Prostate gland (tissue), 2 donors: ENCODE measurements at regions not wholly inside any gene's neighbourhood (a gene's known extent, or its start where the extent isn't known, plus 50 kb on each side); places are given as distances from the start of the nearest gene placed in this dataset.

Source experiments
- DNase-seq: peaks from one replicate; pipeline ENCODE4 v3.0.0-alpha.2; 2019; ENCODE audit warnings: low spot score
- H3K27ac ChIP-seq, 2 donors: fragments of 200-600 bp; sonication (generic); 2 replicates each; pipeline ENCODE4 v1.5.1; 2017 to 2019
- H3K27me3 ChIP-seq: fragments of 200-600 bp; sonication (generic); replicated peaks from 2 replicates; pipeline ENCODE4 v1.5.1; 2019; ENCODE audit not compliant: insufficient read depth
- H3K36me3 ChIP-seq, 2 donors: fragments of 200-600 bp; sonication (generic); 1 replicate in 1 of 2; 2 replicates in 1 of 2; pipeline versions ENCODE4 v1.5.1 to v1.8.1; 2017 to 2019
- H3K4me1 ChIP-seq: fragments of 200-600 bp; sonication (generic); replicated peaks from 2 replicates; pipeline ENCODE4 v1.5.1; 2019
- H3K4me3 ChIP-seq, 2 donors: fragments of 200-600 bp; sonication (generic); 2 replicates each; pipeline ENCODE4 v1.5.1; 2017 to 2019
- H3K9me3 ChIP-seq: fragments of 200-600 bp; sonication (generic); 2 replicates; pipeline ENCODE4 v1.5.1; 2017
- CTCF ChIP-seq, 4 experiments: fragments of 200-600 bp in 2 of 4; fragments of 450-650 bp in 2 of 4; sonication (generic) in 2 of 4; IDR thresholded peaks; 1 replicate in 3 of 4; 2 replicates in 1 of 4; pipeline ENCODE4 v1.5.1; 2016 to 2019; ENCODE audit warnings: antibody characterized with exemption in 4 of 4, mild to moderate bottlenecking in 2 of 4, moderate library complexity in 2 of 4
- POLR2A ChIP-seq: fragments of 450-650 bp; IDR thresholded peaks from one replicate; pipeline ENCODE4 v1.6.1; 2016; ENCODE audit warnings: antibody characterized with exemption, mild to moderate bottlenecking
- POLR2AphosphoS5 ChIP-seq: sonication (generic); formaldehyde crosslinking; IDR thresholded peaks from one replicate; pipeline ENCODE4 v1.6.1; 2017; ENCODE audit warnings: antibody characterized with exemption
- WGBS: methylation state at CpG from one replicate; pipeline ENCODE4 v1.1.5; 2018; 5-methylcytosine and 5-hydroxymethylcytosine counted together
- intact Hi-C: fragments of 100-400 bp; cut with DNase I; formaldehyde crosslinking; loops from one replicate; pipeline ENCODE4 v1.14.2; 2022

DNA sequence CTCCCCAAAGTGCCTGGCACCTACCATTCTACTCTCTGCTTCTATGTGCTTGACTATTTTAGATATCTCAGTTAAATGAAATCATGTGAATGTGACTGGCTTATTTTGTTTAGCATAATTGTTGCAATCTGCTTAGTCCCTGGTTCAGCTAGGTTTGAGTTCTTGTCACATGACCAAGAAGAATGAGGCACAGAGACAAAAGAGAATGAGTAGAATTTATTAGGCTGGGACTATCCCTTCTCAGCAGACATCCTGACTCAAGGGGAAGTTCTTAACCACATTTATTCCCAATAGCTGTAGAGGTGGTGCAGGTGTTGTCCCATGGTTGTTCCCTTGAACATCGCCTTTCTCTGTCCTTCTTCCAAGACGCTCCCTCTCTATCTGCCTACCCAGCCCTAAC is 1485.7 kb downstream of the KCNT2 start:
- 98% methylated on average over 2 of the region's 2 CpGs for WGBS
- TF ChIP-seq CTCF (IDR thresholded peaks at IDR 0.05) (no peak), POLR2AphosphoS5 (no peak)
- no peaks in the 10 kb centered on the region for H3K36me3 ChIP-seq
- no peaks in the 10 kb centered on the region for H3K4me1 ChIP-seq
- no peak for DNase-seq
- no peaks in the 10 kb centered on the region for H3K27me3 ChIP-seq
- H3K27ac ChIP-seq: no peak overlapping the region
- intact Hi-C loops: no loop called here
- no peak overlapping the region for H3K4me3 ChIP-seq
- H3K9me3 ChIP-seq: no peaks in the 10 kb centered on the region

DNA sequence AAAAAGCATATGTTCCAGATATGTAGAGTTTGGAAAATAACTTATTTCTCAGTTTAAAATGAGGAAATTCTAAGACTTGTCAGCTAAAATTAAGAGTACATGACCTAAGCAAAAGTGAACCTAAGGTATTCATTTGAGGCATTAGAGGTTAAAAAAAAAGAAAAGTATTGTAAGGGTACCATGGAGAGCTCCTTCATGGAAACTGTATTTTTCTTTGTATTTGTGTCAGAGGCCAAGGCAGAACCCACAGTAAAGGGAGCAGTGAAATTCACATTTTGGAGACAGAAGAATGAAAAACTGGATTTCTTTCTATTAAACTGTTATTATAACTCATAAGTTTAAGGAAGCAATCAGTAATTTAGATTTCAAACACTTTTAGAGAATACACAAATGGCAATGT is 1494.8 kb downstream of the KCNT2 start:
- DNase-seq: no peak
- H3K4me3 ChIP-seq: no peak overlapping the region
- H3K36me3 ChIP-seq: no peaks in the 10 kb centered on the region
- no peaks in the 10 kb centered on the region for H3K4me1 ChIP-seq
- intact Hi-C loops: no loop called here
- no peak overlapping the region for H3K27ac ChIP-seq
- no peaks in the 10 kb centered on the region for H3K9me3 ChIP-seq
- no peaks in the 10 kb centered on the region for H3K27me3 ChIP-seq
- no peak for TF ChIP-seq POLR2A
- TF ChIP-seq CTCF (IDR thresholded peaks at IDR 0.05): no peak
- no peak for TF ChIP-seq POLR2AphosphoS5

DNA sequence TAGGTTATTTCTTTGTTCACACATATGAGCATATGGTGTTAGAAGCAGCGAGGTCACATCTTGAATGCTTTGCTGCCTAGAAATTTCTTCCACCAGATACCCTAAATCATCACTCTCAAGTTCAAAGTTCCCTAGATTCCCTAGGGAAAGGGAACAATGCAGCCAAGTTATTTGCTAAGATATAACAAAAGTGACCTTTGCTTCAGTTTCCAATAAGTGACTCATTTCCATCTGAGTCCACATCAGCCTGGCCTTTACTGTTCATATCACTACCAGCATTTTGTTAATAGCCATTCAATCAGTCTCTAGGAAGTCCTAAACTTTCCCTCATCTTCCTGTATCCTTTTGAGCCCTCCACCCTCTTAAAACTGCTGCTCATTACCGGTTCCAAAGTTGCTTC is 1502.5 kb downstream of the KCNT2 start:
- H3K27ac ChIP-seq: no peak overlapping the region
- H3K36me3 ChIP-seq: no peaks in the 10 kb centered on the region
- no peak overlapping the region for H3K4me3 ChIP-seq
- H3K9me3 ChIP-seq: no peaks in the 10 kb centered on the region
- 56% methylated on average over 2 of the region's 2 CpGs for WGBS
- no peaks in the 10 kb centered on the region for H3K4me1 ChIP-seq
- TF ChIP-seq POLR2A: no peak
- TF ChIP-seq CTCF (IDR thresholded peaks at IDR 0.05): no peak
- TF ChIP-seq POLR2AphosphoS5: no peak
- no peaks in the 10 kb centered on the region for H3K27me3 ChIP-seq
- DNase-seq: no peak
- intact Hi-C loops: no loop called here

DNA sequence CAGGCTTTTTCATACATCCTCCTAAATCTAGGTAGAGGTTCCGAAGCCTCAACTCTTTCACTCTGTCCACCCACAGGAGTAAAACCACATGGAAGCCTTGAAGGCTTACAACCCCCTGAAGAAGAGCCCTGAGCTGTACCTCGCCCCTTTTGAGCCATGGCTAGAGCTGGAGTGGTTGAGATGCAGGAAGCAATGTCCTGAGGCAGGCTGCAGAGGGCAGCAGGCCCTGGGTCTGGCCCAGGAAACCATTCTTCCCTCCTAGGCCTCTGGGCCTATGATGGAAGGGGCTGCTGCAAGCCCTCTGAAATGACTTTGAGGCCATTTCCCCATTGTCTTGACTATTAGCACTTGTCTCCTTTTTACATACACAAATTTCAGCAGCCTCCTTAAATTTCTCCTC is 1503.0 kb downstream of the KCNT2 start:
- no peaks in the 10 kb centered on the region for H3K36me3 ChIP-seq
- no peaks in the 10 kb centered on the region for H3K4me1 ChIP-seq
- intact Hi-C loops: no loop called here
- H3K27me3 ChIP-seq: no peaks in the 10 kb centered on the region
- 34% methylated on average over 2 of the region's 2 CpGs for WGBS
- no peak for DNase-seq
- no peak for TF ChIP-seq POLR2AphosphoS5
- no peaks in the 10 kb centered on the region for H3K9me3 ChIP-seq
- H3K4me3 ChIP-seq: no peak overlapping the region
- H3K27ac ChIP-seq: no peak overlapping the region

GRCh38 chr1:195097316-195097715 is 1510.9 kb downstream of the KCNT2 start:
- Histone ChIP-seq H3K27ac (no peak overlapping the region), H3K27me3 (no peaks in the 10 kb centered on the region), H3K4me3 (no peak overlapping the region), H3K4me1 (no peaks in the 10 kb centered on the region), H3K36me3 (no peaks in the 10 kb centered on the region), H3K9me3 (no peaks in the 10 kb centered on the region)
- TF ChIP-seq POLR2A (no peak), CTCF (IDR thresholded peaks at IDR 0.05) (no peak), POLR2AphosphoS5 (no peak)
- WGBS: 77% methylated on average over 4 of the region's 4 CpGs
- intact Hi-C loops: no loop called here
- DNase-seq: no peak
